K562 (cell line): ENCODE measurements at regions not wholly inside any gene's neighbourhood (a gene's known extent, or its start where the extent isn't known, plus 50 kb on each side); places are given as distances from the start of the nearest gene placed in this dataset.

Source experiments
- ATAC-seq: fragments of 200-7000 bp; cut with Tn5 transposase; 3 replicates; pipeline ENCODE4 v1.9.1; 2020; ENCODE audit warnings: moderate library complexity
- BruUV-seq: library from RNA; stranded (reverse); fragments of 400-500 nt; replicated peaks from 2 replicates; lab custom pipeline; 2021; lab: Mats Ljungman, UMichigan
- CTCF ChIA-PET: fragments of 300-600 bp; formaldehyde crosslinking; extraction: SDS; loops from one replicate; lab custom pipeline; 2021; ENCODE audit warnings: low intra/inter-chr PET ratio; lab: Yijun Ruan, JAX
- POLR2A ChIA-PET: fragments of 300-600, 350-650 bp; sonication (Branson Sonifier 250); formaldehyde crosslinking; extraction: SDS; loops from one replicate; lab custom pipeline; 2021; ENCODE audit warnings: antibody characterized with exemption, inconsistent platforms; lab: Yijun Ruan, JAX
- DNase-seq, 4 experiments: peaks; one replicate each; pipeline versions ENCODE4 v3.0.0 to v3.0.0-alpha.2; 2011 to 2018; ENCODE audit warnings: low spot score in 3 of 4, mixed read lengths in 3 of 4; ENCODE audit errors: extremely low read depth in 1 of 4
- FAIRE-seq: peaks from 2 replicates; lab custom pipeline; 2011; peaks lifted over from hg19 to GRCh38; lab: Jason Lieb, UNC
- H2AFZ ChIP-seq: 2 replicates; pipeline ENCODE4 v1.6.0; 2011; ENCODE audit warnings: low read depth, low read length, control low read depth, inconsistent platforms
- H3K27ac ChIP-seq: fragments of 200-600 bp; 3 replicates; pipeline ENCODE4 v1.8.0; 2011; ENCODE audit warnings: low read depth, mild to moderate bottlenecking, control low read depth, inconsistent platforms, low read length, moderate library complexity, mixed read lengths; ENCODE audit errors: extremely low read depth
- H3K27me3 ChIP-seq, 2 experiments: fragments of 300-600 bp in 1 of 2; 2 replicates in 1 of 2; 3 replicates in 1 of 2; pipeline versions ENCODE4 v1.6.0 to v1.8.0; 2011; ENCODE audit warnings: inconsistent platforms in 2 of 2, low read length in 2 of 2, mild to moderate bottlenecking in 1 of 2, mixed read lengths in 1 of 2, moderate library complexity in 1 of 2; ENCODE audit not compliant: control insufficient read depth in 2 of 2, insufficient read depth in 2 of 2
- H3K36me3 ChIP-seq: fragments of 300-600 bp; 3 replicates; pipeline ENCODE4 v1.8.0; 2011; ENCODE audit warnings: mild to moderate bottlenecking, low read length, inconsistent platforms; ENCODE audit not compliant: control insufficient read depth, insufficient read depth
- H3K4me1 ChIP-seq, 2 experiments: fragments of 200-600 bp in 1 of 2; replicated peaks in 1 of 2; 2 replicates in 1 of 2; 3 replicates in 1 of 2; pipeline versions ENCODE4 v1.5.1 to v1.8.0; 2011; ENCODE audit warnings: inconsistent platforms in 2 of 2, low read length in 2 of 2, mild to moderate bottlenecking in 1 of 2, mixed read lengths in 1 of 2, moderate library complexity in 1 of 2; ENCODE audit not compliant: control insufficient read depth in 2 of 2, insufficient read depth in 2 of 2
- H3K4me2 ChIP-seq: 2 replicates; pipeline ENCODE4 v1.6.1; 2011; ENCODE audit warnings: low read length, control low read depth, inconsistent platforms, mixed read lengths; ENCODE audit not compliant: insufficient read depth
- H3K4me3 ChIP-seq: fragments of 200-600 bp; sonication (generic), shearing (Covaris generic); 2 replicates; pipeline ENCODE4 v1.5.1; 2016; ENCODE audit warnings: control low read depth, inconsistent platforms
- H3K79me2 ChIP-seq: fragments of 200-600 bp; 3 replicates; pipeline ENCODE4 v1.8.0; 2011; ENCODE audit warnings: low read length, inconsistent platforms; ENCODE audit not compliant: control insufficient read depth, insufficient read depth
- H3K9ac ChIP-seq, 2 experiments: 2 replicates each; pipeline versions ENCODE4 v1.6.0 to v1.6.1; 2011; ENCODE audit warnings: low read depth in 2 of 2, low read length in 2 of 2, control low read depth in 1 of 2, inconsistent platforms in 1 of 2, mild to moderate bottlenecking in 1 of 2, mixed read lengths in 1 of 2; ENCODE audit not compliant: insufficient read depth in 1 of 2
- H3K9me1 ChIP-seq: one replicate; pipeline ENCODE4 v1.6.0; 2011; ENCODE audit warnings: inconsistent platforms, mild to moderate bottlenecking, low read length, moderate library complexity; ENCODE audit not compliant: control insufficient read depth, insufficient read depth
- H3K9me3 ChIP-seq: replicated peaks from 2 replicates; pipeline ENCODE4 v1.5.1; 2011; ENCODE audit warnings: low read depth, low read length, inconsistent platforms; ENCODE audit not compliant: control insufficient read depth, insufficient read depth
- H4K20me1 ChIP-seq: replicated peaks from 2 replicates; pipeline ENCODE4 v1.6.1; 2011; ENCODE audit warnings: low read length, inconsistent platforms, mixed read lengths; ENCODE audit not compliant: control insufficient read depth, insufficient read depth
- ARID2 ChIP-seq: fragments of 450-650 bp; IDR thresholded peaks from 2 replicates; pipeline ENCODE4 v1.6.1; 2017; ENCODE audit warnings: antibody characterized with exemption, mild to moderate bottlenecking
- CBFA2T3 ChIP-seq: fragments of 450-650 bp; IDR thresholded peaks from 2 replicates; pipeline ENCODE4 v1.6.1; 2017
- DPF2 ChIP-seq: fragments of 450-650 bp; IDR thresholded peaks from 2 replicates; pipeline ENCODE4 v1.6.1; 2016
- E2F8 ChIP-seq: fragments of 450-650 bp; IDR thresholded peaks from 2 replicates; pipeline ENCODE4 v1.7.1; 2018; ENCODE audit warnings: mild to moderate bottlenecking, low read depth; ENCODE audit not compliant: partially characterized antibody
- HNRNPK ChIP-seq: fragments of 200-400 bp; formaldehyde crosslinking; IDR thresholded peaks from one replicate; pipeline ENCODE4 v1.6.1; 2018; ENCODE audit warnings: mild to moderate bottlenecking, low read depth, low read length; ENCODE audit not compliant: poor library complexity, severe bottlenecking
- MAFF ChIP-seq: IDR thresholded peaks from 2 replicates; pipeline ENCODE4 v1.6.1; 2012; ENCODE audit warnings: low read length, improper control_type of control experiment
- MXI1 ChIP-seq: IDR thresholded peaks from 2 replicates; pipeline ENCODE4 v1.6.1; 2011; ENCODE audit warnings: low read depth, mild to moderate bottlenecking, improper control_type of control experiment, low read length
- NFE2L1 ChIP-seq: fragments of 450-650 bp; IDR thresholded peaks from 2 replicates; pipeline ENCODE4 v1.6.1; 2016; ENCODE audit warnings: missing genetic modification characterization, low read depth, mild to moderate bottlenecking, missing compliant biosample characterization, moderate library complexity, borderline replicate concordance
- NONO ChIP-seq, 2 experiments: fragments of 200-400 bp in 1 of 2; fragments of 450-650 bp in 1 of 2; formaldehyde crosslinking in 1 of 2; IDR thresholded peaks; 2 replicates each; pipeline ENCODE4 v1.6.1; 2017; ENCODE audit warnings: low read depth in 2 of 2, mild to moderate bottlenecking in 2 of 2, moderate library complexity in 2 of 2, low read length in 1 of 2
- SIX5 ChIP-seq, 2 experiments: IDR thresholded peaks; 2 replicates each; pipeline ENCODE4 v1.6.1; 2011; ENCODE audit warnings: low read length in 2 of 2, borderline replicate concordance in 1 of 2, low read depth in 1 of 2, mild to moderate bottlenecking in 1 of 2, moderate library complexity in 1 of 2; ENCODE audit not compliant: insufficient read depth in 1 of 2
- SOX6 ChIP-seq: fragments of 450-650 bp; IDR thresholded peaks from 2 replicates; pipeline ENCODE4 v1.6.1; 2014; ENCODE audit warnings: mild to moderate bottlenecking
- SPI1 ChIP-seq: IDR thresholded peaks from 2 replicates; pipeline ENCODE4 v1.6.1; 2011; ENCODE audit warnings: low read depth, low read length, control low read depth, borderline replicate concordance
- TCF7L2 ChIP-seq: fragments of 150-350 bp; IDR thresholded peaks from 2 replicates; pipeline ENCODE4 v1.6.1; 2016; ENCODE audit warnings: low read depth, mild to moderate bottlenecking, low read length, moderate library complexity
- ZNF174 ChIP-seq: fragments of 250-450 bp; sonication (Bioruptor Pico); IDR thresholded peaks from 2 replicates; pipeline ENCODE4 v1.4.0; 2020; ENCODE audit warnings: mild to moderate bottlenecking
- ZNF316 ChIP-seq: fragments of 450-650 bp; IDR thresholded peaks from 2 replicates; pipeline ENCODE4 v1.6.1; 2016
- ZNF436 ChIP-seq: fragments of 250-450, 450-650 bp; sonication (Bioruptor Pico); formaldehyde crosslinking; IDR thresholded peaks from 2 replicates; pipeline ENCODE4 v1.7.0; 2020; ENCODE audit warnings: mild to moderate bottlenecking
- ZNF584 ChIP-seq: fragments of 200-800 bp; sonication (Bioruptor generic); IDR thresholded peaks from 2 replicates; pipeline ENCODE4 v1.6.1; 2016; ENCODE audit warnings: low read depth, mild to moderate bottlenecking, missing genetic modification characterization, missing compliant biosample characterization
- ZNF740 ChIP-seq, 3 experiments: fragments of 200-800 bp in 1 of 3; sonication (Bioruptor generic) in 1 of 3; sonication (generic) in 1 of 3; formaldehyde crosslinking in 1 of 3; IDR thresholded peaks; 2 replicates each; pipeline versions ENCODE4 v1.6.1 to v1.8.0; 2016 to 2022; ENCODE audit warnings: mild to moderate bottlenecking in 2 of 3, missing compliant biosample characterization in 2 of 3, missing genetic modification characterization in 2 of 3, missing genetic modification reagents in 1 of 3
- WGBS: fragments of 100-300 bp; shearing (Covaris generic); methylation state at CpG from one replicate; pipeline ENCODE4 v1.1.6; 2016; ENCODE audit warnings: low coverage, mixed read lengths; ENCODE audit not compliant: insufficient coverage; ENCODE audit errors: missing lambda C conversion rate; 5-methylcytosine and 5-hydroxymethylcytosine counted together
- in situ Hi-C: fragments of 300-500 bp; cut with MboI; formaldehyde crosslinking; loops from 4 replicates; pipeline ENCODE4 v1.15.0; 2018; ENCODE audit warnings: inconsistent platforms, mixed read lengths
- intact Hi-C: fragments of 100-400 bp; cut with micrococcal nuclease; formaldehyde crosslinking; loops from 2 replicates; pipeline ENCODE4 v1.14.2; 2022
- TF ChIP-seq, protein P1 (sequence below): fragments of 250-450 bp; sonication (Bioruptor Pico); IDR thresholded peaks from 2 replicates; pipeline ENCODE4 v1.8.0; 2021; ENCODE audit warnings: moderate library complexity, mild to moderate bottlenecking, inconsistent platforms

DNA sequence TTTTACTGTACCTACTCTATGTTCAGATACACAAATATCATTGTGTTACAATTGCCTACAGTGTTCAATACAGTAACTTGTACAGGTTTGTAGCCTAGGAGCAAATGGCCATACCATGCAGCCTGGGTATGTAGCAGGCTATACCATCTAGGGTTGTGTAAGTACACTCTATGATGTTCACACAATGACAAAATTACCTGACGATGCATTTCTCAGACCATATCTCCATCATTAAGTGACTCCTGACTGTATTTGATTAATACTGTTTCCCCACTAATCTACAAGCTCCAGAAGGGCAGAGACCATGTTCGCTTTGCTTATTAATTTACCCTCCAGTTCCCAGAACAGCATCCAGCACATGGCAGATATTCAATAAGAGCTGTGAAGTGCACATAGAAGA lies 372.2 kb downstream of the METTL4 start:
- H3K27me3 ChIP-seq: no peaks in the 10 kb centered on the region
- no peaks in the 10 kb centered on the region for H3K79me2 ChIP-seq
- no peaks in the 10 kb centered on the region for H3K9me3 ChIP-seq
- FAIRE-seq: no peak
- no peak overlapping the region for H3K27ac ChIP-seq
- ATAC-seq: no peak
- H3K9ac ChIP-seq: no peak overlapping the region
- no peak overlapping the region for H3K4me3 ChIP-seq
- no peaks in the 10 kb centered on the region for H4K20me1 ChIP-seq
- no TSS peak for BruUV-seq
- ChIA-PET POLR2A (no interaction called here), CTCF (no interaction called here)
- 7% methylated on average over 2 of the region's 2 CpGs for WGBS
- no peak overlapping the region for H3K4me2 ChIP-seq
- H3K9me1 ChIP-seq: no peaks in the 10 kb centered on the region
- no peaks in the 10 kb centered on the region for H3K4me1 ChIP-seq
- no peak overlapping the region for H2AFZ ChIP-seq
- H3K36me3 ChIP-seq: no peaks in the 10 kb centered on the region
- intact Hi-C loops: no loop called here
- in situ Hi-C loops: no loop called here
- DNase-seq: no peak
- no peak for TF ChIP-seq TCF7L2
- no peak for TF ChIP-seq DPF2
- peak; percentile 58; the same call in 1 of the 2 replicates for TF ChIP-seq ZNF316
- TF ChIP-seq, protein P1, sequence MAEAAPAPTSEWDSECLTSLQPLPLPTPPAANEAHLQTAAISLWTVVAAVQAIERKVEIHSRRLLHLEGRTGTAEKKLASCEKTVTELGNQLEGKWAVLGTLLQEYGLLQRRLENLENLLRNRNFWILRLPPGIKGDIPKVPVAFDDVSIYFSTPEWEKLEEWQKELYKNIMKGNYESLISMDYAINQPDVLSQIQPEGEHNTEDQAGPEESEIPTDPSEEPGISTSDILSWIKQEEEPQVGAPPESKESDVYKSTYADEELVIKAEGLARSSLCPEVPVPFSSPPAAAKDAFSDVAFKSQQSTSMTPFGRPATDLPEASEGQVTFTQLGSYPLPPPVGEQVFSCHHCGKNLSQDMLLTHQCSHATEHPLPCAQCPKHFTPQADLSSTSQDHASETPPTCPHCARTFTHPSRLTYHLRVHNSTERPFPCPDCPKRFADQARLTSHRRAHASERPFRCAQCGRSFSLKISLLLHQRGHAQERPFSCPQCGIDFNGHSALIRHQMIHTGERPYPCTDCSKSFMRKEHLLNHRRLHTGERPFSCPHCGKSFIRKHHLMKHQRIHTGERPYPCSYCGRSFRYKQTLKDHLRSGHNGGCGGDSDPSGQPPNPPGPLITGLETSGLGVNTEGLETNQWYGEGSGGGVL (CRISPR knock-in tag): no peak
- no peak for TF ChIP-seq HNRNPK
- peak; percentile 33 for TF ChIP-seq MAFF
- TF ChIP-seq E2F8: no peak
- no peak for TF ChIP-seq ARID2
- no peak for TF ChIP-seq NONO (IDR thresholded peaks at IDR 0.05; ENCODE audit: low read depth in 2 of 2, low read length in 1 of 2)
- no peak for TF ChIP-seq ZNF584 (CRISPR knock-in tag)
- TF ChIP-seq SOX6: no peak
- TF ChIP-seq MXI1: no peak
- TF ChIP-seq ZNF174 (CRISPR knock-in tag): no peak
- no peak for TF ChIP-seq NFE2L1 (tag)
- TF ChIP-seq SIX5 (IDR thresholded peaks at IDR 0.05; ENCODE audit: borderline replicate concordance in 1 of 2, insufficient read depth in 1 of 2, low read depth in 1 of 2, low read length in 2 of 2): no peak
- no peak for TF ChIP-seq SPI1
- no peak for TF ChIP-seq ZNF436 (CRISPR knock-in tag)
- no peak for TF ChIP-seq ZNF740 (CRISPR knock-in tag; IDR thresholded peaks at IDR 0.05)
- TF ChIP-seq ZNF740 (tag; IDR thresholded peaks at IDR 0.05): no peak
- 0 out of 2 replicates have a peak, but pooled peaks have one; percentile 14 for TF ChIP-seq CBFA2T3
